HG03025 (cell line): ENCODE measurements at regions not wholly inside any gene's neighbourhood (a gene's known extent, or its start where the extent isn't known, plus 50 kb on each side); places are given as distances from the start of the nearest gene placed in this dataset.

Experiments used
- ATAC-seq: cut with Tn5 transposase; IDR thresholded peaks from one replicate; pipeline ENCODE4 v1.9.1; 2021; ENCODE audit warnings: mild to moderate bottlenecking, moderate library complexity; ENCODE audit not compliant: unreplicated experiment, low FRiP score

GRCh38 chr20:39089797-39090196 is 127.7 kb downstream of the DHX35 start:
- no peak for ATAC-seq
